SK-N-SH (cell line): ENCODE measurements at regions not wholly inside any gene's neighbourhood (a gene's known extent, or its start where the extent isn't known, plus 50 kb on each side); places are given as distances from the start of the nearest gene placed in this dataset.

Experiments
- CTCF ChIA-PET: fragments of 300-600, 350-600 bp; formaldehyde crosslinking; extraction: SDS; loops from one replicate; lab custom pipeline; 2021; lab: Yijun Ruan, JAX
- POLR2A ChIA-PET: fragments of 350-600 bp; sonication (Branson Sonifier 250); formaldehyde crosslinking; extraction: SDS; loops from one replicate; lab custom pipeline; 2020; ENCODE audit warnings: antibody characterized with exemption, inconsistent platforms; lab: Yijun Ruan, JAX
- DNase-seq: peaks from one replicate; pipeline ENCODE4 v3.0.0; 2012
- H2AFZ ChIP-seq: fragments of 200-600 bp; sonication (generic); 2 replicates; pipeline ENCODE4 v1.8.1; 2016; ENCODE audit warnings: antibody characterized with exemption, mild to moderate bottlenecking, low read depth
- H3F3A ChIP-seq: fragments of 200-600 bp; sonication (generic); replicated peaks from 2 replicates; pipeline ENCODE3; 2016; ENCODE audit warnings: antibody characterized with exemption, mild to moderate bottlenecking; ENCODE audit not compliant: insufficient read depth
- H3K27ac ChIP-seq, 2 experiments: fragments of 200-500 bp in 1 of 2; fragments of 200-600 bp in 1 of 2; sonication (Bioruptor generic) in 1 of 2; sonication (generic), shearing (Covaris generic) in 1 of 2; 2 replicates each; pipeline versions ENCODE4 v1.5.1 to v1.6.1; 2014 to 2016; ENCODE audit warnings: low read depth in 2 of 2, inconsistent platforms in 1 of 2, low read length in 1 of 2, mild to moderate bottlenecking in 1 of 2, mixed read lengths in 1 of 2
- H3K27me3 ChIP-seq: fragments of 200-600 bp; sonication (generic), shearing (Covaris generic); 2 replicates; pipeline ENCODE4 v1.6.1; 2016; ENCODE audit warnings: mixed run types; ENCODE audit not compliant: insufficient read depth
- H3K36me3 ChIP-seq, 2 experiments: fragments of 200-500 bp in 1 of 2; fragments of 200-600 bp in 1 of 2; sonication (Bioruptor generic) in 1 of 2; sonication (generic) in 1 of 2; replicated peaks in 1 of 2; 2 replicates each; pipeline versions ENCODE3 to v1.5.1; 2014 to 2016; ENCODE audit warnings: low read length in 1 of 2, mild to moderate bottlenecking in 1 of 2; ENCODE audit not compliant: insufficient read depth in 2 of 2, control insufficient read depth in 1 of 2
- H3K4me1 ChIP-seq, 2 experiments: fragments of 200-500 bp in 1 of 2; fragments of 200-600 bp in 1 of 2; sonication (Bioruptor generic) in 1 of 2; sonication (generic), shearing (Covaris generic) in 1 of 2; 2 replicates each; pipeline versions ENCODE4 v1.5.1 to v1.6.1; 2014 to 2016; ENCODE audit warnings: low read depth in 1 of 2, low read length in 1 of 2, mixed run types in 1 of 2; ENCODE audit not compliant: insufficient read depth in 2 of 2, control insufficient read depth in 1 of 2
- H3K4me2 ChIP-seq: fragments of 200-600 bp; sonication (generic), shearing (Covaris generic); 2 replicates; pipeline ENCODE4 v1.6.1; 2017; ENCODE audit warnings: mixed run types
- H3K4me3 ChIP-seq, 2 experiments: fragments of 200-500 bp in 1 of 2; fragments of 200-600 bp in 1 of 2; sonication (Bioruptor generic) in 1 of 2; sonication (generic), shearing (Covaris generic) in 1 of 2; 2 replicates each; pipeline versions ENCODE4 v1.5.1 to v1.8.1; 2014 to 2016; ENCODE audit warnings: low read depth in 2 of 2, inconsistent platforms in 1 of 2, low read length in 1 of 2, mild to moderate bottlenecking in 1 of 2, mixed read lengths in 1 of 2, moderate library complexity in 1 of 2
- H3K79me2 ChIP-seq: fragments of 200-600 bp; sonication (generic); 2 replicates; pipeline ENCODE4 v1.8.1; 2017; ENCODE audit warnings: mild to moderate bottlenecking; ENCODE audit not compliant: insufficient read depth
- H3K9ac ChIP-seq: fragments of 200-600 bp; sonication (generic); 2 replicates; pipeline ENCODE4 v1.6.1; 2017; ENCODE audit warnings: mixed run types
- H3K9me2 ChIP-seq: fragments of 200-600 bp; sonication (generic); 2 replicates; pipeline ENCODE4 v1.6.1; 2017; ENCODE audit warnings: mixed run types
- H3K9me3 ChIP-seq: fragments of 200-600 bp; sonication (generic); 2 replicates; pipeline ENCODE4 v1.6.1; 2017; ENCODE audit warnings: mixed run types, mild to moderate bottlenecking, moderate library complexity
- H4K20me1 ChIP-seq: fragments of 200-600 bp; sonication (generic); 2 replicates; pipeline ENCODE4 v1.6.1; 2017; ENCODE audit warnings: mild to moderate bottlenecking, mixed run types; ENCODE audit not compliant: insufficient read depth
- CHD2 ChIP-seq: fragments of 150-350 bp; IDR thresholded peaks from 2 replicates; pipeline ENCODE4 v1.6.1; 2018; ENCODE audit warnings: low read length; ENCODE audit not compliant: partially characterized antibody
- ELF1 ChIP-seq: IDR thresholded peaks from 2 replicates; pipeline ENCODE4 v1.4.0; 2012
- FOXM1 ChIP-seq: IDR thresholded peaks from 2 replicates; pipeline ENCODE4 v1.4.0; 2012; ENCODE audit warnings: low read depth, mild to moderate bottlenecking
- JUND ChIP-seq: IDR thresholded peaks from 2 replicates; pipeline ENCODE4 v1.4.0; 2012
- MEF2A ChIP-seq: IDR thresholded peaks from 2 replicates; pipeline ENCODE4 v1.4.0; 2012; ENCODE audit warnings: low read depth, borderline replicate concordance
- NFIC ChIP-seq: IDR thresholded peaks from 2 replicates; pipeline ENCODE4 v1.4.0; 2012; ENCODE audit warnings: borderline replicate concordance
- RAD21 ChIP-seq: IDR thresholded peaks from 2 replicates; pipeline ENCODE4 v1.6.1; 2012; ENCODE audit warnings: mild to moderate bottlenecking, low read length
- RXRA ChIP-seq: IDR thresholded peaks from 2 replicates; pipeline ENCODE4 v1.4.0; 2012; ENCODE audit warnings: low read depth, mild to moderate bottlenecking, borderline replicate concordance
- SMC3 ChIP-seq: IDR thresholded peaks from 2 replicates; pipeline ENCODE4 v1.6.1; 2012; ENCODE audit warnings: low read depth, low read length, improper control_type of control experiment
- TAF1 ChIP-seq: IDR thresholded peaks from 2 replicates; pipeline ENCODE4 v1.6.1; 2012; ENCODE audit warnings: low read depth, mild to moderate bottlenecking, low read length, moderate library complexity, borderline replicate concordance
- TEAD4 ChIP-seq: IDR thresholded peaks from 2 replicates; pipeline ENCODE4 v1.4.0; 2012; ENCODE audit warnings: mild to moderate bottlenecking, borderline replicate concordance; ENCODE audit not compliant: insufficient read depth
- WGBS: methylation state at CpG from one replicate; pipeline ENCODE4 v1.1.6; 2017; ENCODE audit warnings: low lambda C conversion rate; 5-methylcytosine and 5-hydroxymethylcytosine counted together
- TF ChIP-seq, protein P1 (sequence below): fragments of 200-600 bp; sonication (generic); IDR thresholded peaks from 2 replicates; pipeline ENCODE4 v1.6.1; 2017; ENCODE audit warnings: antibody characterized with exemption, mild to moderate bottlenecking, moderate library complexity
- TF ChIP-seq, protein P2 (sequence below): IDR thresholded peaks from 2 replicates; pipeline ENCODE4 v1.4.0; 2012; ENCODE audit warnings: low read depth, borderline replicate concordance
- TF ChIP-seq, protein P3 (sequence below): IDR thresholded peaks from 2 replicates; pipeline ENCODE4 v1.4.0; 2012; ENCODE audit warnings: low read depth, borderline replicate concordance
- TF ChIP-seq, protein P4 (sequence below): IDR thresholded peaks from 2 replicates; pipeline ENCODE4 v1.6.1; 2012; ENCODE audit warnings: mild to moderate bottlenecking, low read depth, low read length, moderate library complexity

DNA sequence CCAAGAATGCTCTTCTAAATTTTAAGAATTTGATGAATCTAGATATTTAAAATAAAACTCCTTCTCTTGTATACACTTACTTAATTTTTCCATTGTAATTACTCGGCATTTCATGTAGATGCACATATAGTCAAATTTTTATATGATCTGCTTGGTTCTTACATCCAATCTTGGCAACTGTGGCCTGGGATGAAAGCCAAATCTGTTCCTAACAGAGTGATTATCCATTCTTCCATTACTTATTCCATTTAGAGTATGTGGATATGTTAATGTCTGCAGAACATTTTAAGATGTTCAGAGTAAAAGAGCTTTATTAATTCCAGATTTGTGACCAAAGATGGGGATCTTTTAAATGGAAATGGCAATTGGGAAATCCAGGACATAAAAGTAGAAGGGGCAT, 144.1 kb upstream of the PDE7B start:
- Histone ChIP-seq H3K4me3 (no peak overlapping the region), H3K36me3 (no peaks in the 10 kb centered on the region), H3K4me2 (no peak overlapping the region), H3K9me2 (no peaks in the 10 kb centered on the region), H3K9ac (no peak overlapping the region), H3K27me3 (no peaks in the 10 kb centered on the region), H3K79me2 (no peaks in the 10 kb centered on the region), H3K9me3 (no peaks in the 10 kb centered on the region), H3K27ac (no peak overlapping the region), H3K4me1 (no peaks in the 10 kb centered on the region; a peak in 1 of 4 replicates), H2AFZ (no peak overlapping the region), H3F3A (no peaks in the 10 kb centered on the region), H4K20me1 (no peaks in the 10 kb centered on the region)
- DNase-seq = no peak
- 57% methylated on average over 1 of the region's 1 CpG for WGBS
- ChIA-PET CTCF (no interaction called here), POLR2A (no interaction called here)
- no peak for TF ChIP-seq TAF1
- TF ChIP-seq RXRA = no peak

DNA sequence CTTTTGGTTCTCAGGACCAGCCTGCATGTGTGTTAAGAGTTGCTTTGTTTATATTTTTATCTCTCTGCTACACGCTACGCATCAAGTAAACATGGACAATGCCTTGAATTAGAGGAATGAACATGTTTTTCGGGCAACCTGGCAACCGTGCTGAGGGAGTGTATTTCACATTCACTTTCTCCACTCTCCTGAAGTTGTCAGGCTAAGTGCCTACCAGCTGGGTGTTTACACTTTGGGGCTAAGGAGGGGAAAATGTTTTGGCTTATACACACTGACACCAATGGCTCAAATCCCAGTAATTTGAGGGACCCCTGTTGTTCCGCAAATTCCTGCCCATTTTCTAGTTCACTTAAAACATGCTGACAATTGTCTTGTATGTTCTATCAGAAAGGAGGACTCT, 141.5 kb upstream of the PDE7B start:
- no peaks in the 10 kb centered on the region; a peak in 1 of 4 replicates for H3K4me1 ChIP-seq
- no peaks in the 10 kb centered on the region for H3F3A ChIP-seq
- ChIA-PET CTCF (no interaction called here), POLR2A (no interaction called here)
- H3K27me3 ChIP-seq = no peaks in the 10 kb centered on the region
- no peak overlapping the region for H3K9ac ChIP-seq
- no peaks in the 10 kb centered on the region for H3K36me3 ChIP-seq
- H3K9me3 ChIP-seq = no peaks in the 10 kb centered on the region
- H3K4me3 ChIP-seq = no peak overlapping the region
- TF ChIP-seq SMC3 (no peak), MEF2A (no peak), TEAD4 (no peak), CHD2 (no peak)
- TF ChIP-seq, protein P1, sequence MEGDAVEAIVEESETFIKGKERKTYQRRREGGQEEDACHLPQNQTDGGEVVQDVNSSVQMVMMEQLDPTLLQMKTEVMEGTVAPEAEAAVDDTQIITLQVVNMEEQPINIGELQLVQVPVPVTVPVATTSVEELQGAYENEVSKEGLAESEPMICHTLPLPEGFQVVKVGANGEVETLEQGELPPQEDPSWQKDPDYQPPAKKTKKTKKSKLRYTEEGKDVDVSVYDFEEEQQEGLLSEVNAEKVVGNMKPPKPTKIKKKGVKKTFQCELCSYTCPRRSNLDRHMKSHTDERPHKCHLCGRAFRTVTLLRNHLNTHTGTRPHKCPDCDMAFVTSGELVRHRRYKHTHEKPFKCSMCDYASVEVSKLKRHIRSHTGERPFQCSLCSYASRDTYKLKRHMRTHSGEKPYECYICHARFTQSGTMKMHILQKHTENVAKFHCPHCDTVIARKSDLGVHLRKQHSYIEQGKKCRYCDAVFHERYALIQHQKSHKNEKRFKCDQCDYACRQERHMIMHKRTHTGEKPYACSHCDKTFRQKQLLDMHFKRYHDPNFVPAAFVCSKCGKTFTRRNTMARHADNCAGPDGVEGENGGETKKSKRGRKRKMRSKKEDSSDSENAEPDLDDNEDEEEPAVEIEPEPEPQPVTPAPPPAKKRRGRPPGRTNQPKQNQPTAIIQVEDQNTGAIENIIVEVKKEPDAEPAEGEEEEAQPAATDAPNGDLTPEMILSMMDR = no peak
- no peaks in the 10 kb centered on the region for H4K20me1 ChIP-seq
- H3K9me2 ChIP-seq = no peaks in the 10 kb centered on the region
- no peak overlapping the region for H3K27ac ChIP-seq
- no peak overlapping the region for H2AFZ ChIP-seq
- H3K79me2 ChIP-seq = no peaks in the 10 kb centered on the region
- H3K4me2 ChIP-seq = no peak overlapping the region
- DNase-seq = no peak
- 91% methylated on average over 5 of the region's 5 CpGs for WGBS

DNA sequence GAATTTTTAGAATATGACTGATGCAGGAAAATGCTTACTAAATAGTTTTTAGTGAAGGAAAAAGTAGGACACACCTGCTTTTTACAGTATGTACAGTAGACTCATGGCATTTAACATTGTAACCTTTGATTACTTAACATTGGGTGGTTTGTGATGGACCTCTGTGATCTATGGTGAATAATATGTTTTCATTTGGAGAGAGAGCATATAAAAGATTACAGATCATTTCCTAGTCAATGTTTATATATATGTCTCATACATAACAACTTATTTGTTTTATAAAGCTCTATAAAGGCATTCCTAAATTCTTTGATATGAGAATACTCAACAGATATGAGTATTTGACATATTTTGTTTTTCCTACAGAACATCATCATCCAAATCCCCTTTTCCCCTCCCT, 129.3 kb upstream of the PDE7B start:
- Histone ChIP-seq H3K9me3 (no peaks in the 10 kb centered on the region), H3K9me2 (no peaks in the 10 kb centered on the region), H3K36me3 (no peaks in the 10 kb centered on the region), H3F3A (peaks cover 16% of the 10 kb centered on the region), H3K9ac (peak overlapping the region; percentile 64; the same call in 1 of the 2 replicates), H3K79me2 (no peaks in the 10 kb centered on the region), H3K27ac (peak overlapping the region in 1 of 2 experiments; percentile 97; a peak in 2 of 4 replicates), H4K20me1 (no peaks in the 10 kb centered on the region), H3K4me2 (peak overlapping the region; percentile 77), H3K4me3 (0 out of 4 replicates have a peak overlapping the region, but pooled peaks of 1 of the 2 experiments have one; percentile 39), H2AFZ (peak overlapping the region; percentile 79; the same call in 1 of the 2 replicates), H3K4me1 (no peaks in the 10 kb centered on the region), H3K27me3 (no peaks in the 10 kb centered on the region)
- ChIA-PET CTCF (interaction anchor here (1.1 to 1.4 kb wide), 2 partner anchors 12 to 21 kb away, joined by 3 to 5 read pairs; no protein-coding TSS in a partner anchor), POLR2A (no interaction called here)
- no peak for DNase-seq
- TF ChIP-seq FOXM1 (no peak), JUND (no peak), NFIC (no peak), ELF1 (no peak), RAD21 (no peak)
- TF ChIP-seq, protein P2, sequence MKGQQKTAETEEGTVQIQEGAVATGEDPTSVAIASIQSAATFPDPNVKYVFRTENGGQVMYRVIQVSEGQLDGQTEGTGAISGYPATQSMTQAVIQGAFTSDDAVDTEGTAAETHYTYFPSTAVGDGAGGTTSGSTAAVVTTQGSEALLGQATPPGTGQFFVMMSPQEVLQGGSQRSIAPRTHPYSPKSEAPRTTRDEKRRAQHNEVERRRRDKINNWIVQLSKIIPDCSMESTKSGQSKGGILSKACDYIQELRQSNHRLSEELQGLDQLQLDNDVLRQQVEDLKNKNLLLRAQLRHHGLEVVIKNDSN = no peak
- TF ChIP-seq, protein P3, sequence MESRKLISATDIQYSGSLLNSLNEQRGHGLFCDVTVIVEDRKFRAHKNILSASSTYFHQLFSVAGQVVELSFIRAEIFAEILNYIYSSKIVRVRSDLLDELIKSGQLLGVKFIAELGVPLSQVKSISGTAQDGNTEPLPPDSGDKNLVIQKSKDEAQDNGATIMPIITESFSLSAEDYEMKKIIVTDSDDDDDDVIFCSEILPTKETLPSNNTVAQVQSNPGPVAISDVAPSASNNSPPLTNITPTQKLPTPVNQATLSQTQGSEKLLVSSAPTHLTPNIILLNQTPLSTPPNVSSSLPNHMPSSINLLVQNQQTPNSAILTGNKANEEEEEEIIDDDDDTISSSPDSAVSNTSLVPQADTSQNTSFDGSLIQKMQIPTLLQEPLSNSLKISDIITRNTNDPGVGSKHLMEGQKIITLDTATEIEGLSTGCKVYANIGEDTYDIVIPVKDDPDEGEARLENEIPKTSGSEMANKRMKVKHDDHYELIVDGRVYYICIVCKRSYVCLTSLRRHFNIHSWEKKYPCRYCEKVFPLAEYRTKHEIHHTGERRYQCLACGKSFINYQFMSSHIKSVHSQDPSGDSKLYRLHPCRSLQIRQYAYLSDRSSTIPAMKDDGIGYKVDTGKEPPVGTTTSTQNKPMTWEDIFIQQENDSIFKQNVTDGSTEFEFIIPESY = no peak
- TF ChIP-seq, protein P4, sequence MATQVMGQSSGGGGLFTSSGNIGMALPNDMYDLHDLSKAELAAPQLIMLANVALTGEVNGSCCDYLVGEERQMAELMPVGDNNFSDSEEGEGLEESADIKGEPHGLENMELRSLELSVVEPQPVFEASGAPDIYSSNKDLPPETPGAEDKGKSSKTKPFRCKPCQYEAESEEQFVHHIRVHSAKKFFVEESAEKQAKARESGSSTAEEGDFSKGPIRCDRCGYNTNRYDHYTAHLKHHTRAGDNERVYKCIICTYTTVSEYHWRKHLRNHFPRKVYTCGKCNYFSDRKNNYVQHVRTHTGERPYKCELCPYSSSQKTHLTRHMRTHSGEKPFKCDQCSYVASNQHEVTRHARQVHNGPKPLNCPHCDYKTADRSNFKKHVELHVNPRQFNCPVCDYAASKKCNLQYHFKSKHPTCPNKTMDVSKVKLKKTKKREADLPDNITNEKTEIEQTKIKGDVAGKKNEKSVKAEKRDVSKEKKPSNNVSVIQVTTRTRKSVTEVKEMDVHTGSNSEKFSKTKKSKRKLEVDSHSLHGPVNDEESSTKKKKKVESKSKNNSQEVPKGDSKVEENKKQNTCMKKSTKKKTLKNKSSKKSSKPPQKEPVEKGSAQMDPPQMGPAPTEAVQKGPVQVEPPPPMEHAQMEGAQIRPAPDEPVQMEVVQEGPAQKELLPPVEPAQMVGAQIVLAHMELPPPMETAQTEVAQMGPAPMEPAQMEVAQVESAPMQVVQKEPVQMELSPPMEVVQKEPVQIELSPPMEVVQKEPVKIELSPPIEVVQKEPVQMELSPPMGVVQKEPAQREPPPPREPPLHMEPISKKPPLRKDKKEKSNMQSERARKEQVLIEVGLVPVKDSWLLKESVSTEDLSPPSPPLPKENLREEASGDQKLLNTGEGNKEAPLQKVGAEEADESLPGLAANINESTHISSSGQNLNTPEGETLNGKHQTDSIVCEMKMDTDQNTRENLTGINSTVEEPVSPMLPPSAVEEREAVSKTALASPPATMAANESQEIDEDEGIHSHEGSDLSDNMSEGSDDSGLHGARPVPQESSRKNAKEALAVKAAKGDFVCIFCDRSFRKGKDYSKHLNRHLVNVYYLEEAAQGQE = no peak
